OCI-LY7 (cell line): ENCODE measurements at regions not wholly inside any gene's neighbourhood (a gene's known extent, or its start where the extent isn't known, plus 50 kb on each side); places are given as distances from the start of the nearest gene placed in this dataset.
A peak's percentile ranks its signal among the peaks of the same experiment; 100 is the strongest.

ENCODE experiments used
- BruUV-seq: library from RNA; stranded (reverse); fragments of 400-500 nt; replicated peaks from 2 replicates; lab custom pipeline; 2021; lab: Mats Ljungman, UMichigan
- CTCF ChIA-PET: fragments of 300-600 bp; sonication (Branson Sonifier 250); formaldehyde crosslinking; loops from one replicate; lab custom pipeline; 2022; ENCODE audit warnings: antibody characterized with exemption; ENCODE audit not compliant: unreplicated experiment; lab: Charles Lee
- POLR2A ChIA-PET: fragments of 300-600 bp; sonication (Branson Sonifier 250); formaldehyde crosslinking; loops from one replicate; lab custom pipeline; 2022; ENCODE audit warnings: antibody characterized with exemption; lab: Charles Lee
- DNase-seq: peaks from one replicate; pipeline ENCODE4 v3.0.0-alpha.2; 2015; ENCODE audit warnings: low spot score
- H2AFZ ChIP-seq: fragments of 200-600 bp; sonication (generic), shearing (Covaris generic); 2 replicates; pipeline ENCODE4 v1.6.1; 2014; ENCODE audit warnings: mild to moderate bottlenecking, antibody characterized with exemption, low read length, moderate library complexity
- H3K27ac ChIP-seq: fragments of 200-600 bp; sonication (generic); 2 replicates; pipeline ENCODE4 v1.5.1; 2014; ENCODE audit warnings: mixed run types, low read depth, mild to moderate bottlenecking, moderate library complexity, low read length, inconsistent platforms; ENCODE audit not compliant: poor library complexity, severe bottlenecking
- H3K36me3 ChIP-seq: fragments of 200-600 bp; sonication (generic); 2 replicates; pipeline ENCODE4 v1.6.1; 2014; ENCODE audit warnings: mild to moderate bottlenecking, antibody characterized with exemption, low read length, moderate library complexity, mixed read lengths; ENCODE audit not compliant: insufficient read depth
- H3K4me1 ChIP-seq: fragments of 200-600 bp; sonication (generic); 2 replicates; pipeline ENCODE4 v1.5.1; 2014; ENCODE audit warnings: mild to moderate bottlenecking, low read length; ENCODE audit not compliant: insufficient read depth, poor library complexity, severe bottlenecking
- H3K4me2 ChIP-seq: fragments of 200-600 bp; sonication (generic); 2 replicates; pipeline ENCODE4 v1.6.1; 2014; ENCODE audit warnings: mild to moderate bottlenecking, low read length
- H3K4me3 ChIP-seq: fragments of 200-600 bp; sonication (generic); 2 replicates; pipeline ENCODE4 v1.5.1; 2014; ENCODE audit warnings: mild to moderate bottlenecking, low read depth, low read length; ENCODE audit not compliant: poor library complexity, severe bottlenecking
- H3K79me2 ChIP-seq: fragments of 200-600 bp; sonication (generic); 2 replicates; pipeline ENCODE4 v1.6.1; 2016; ENCODE audit warnings: low read depth, mild to moderate bottlenecking, low read length, moderate library complexity, mixed read lengths; ENCODE audit not compliant: insufficient read depth
- H3K9me2 ChIP-seq: fragments of 200-600 bp; sonication (generic); 2 replicates; pipeline ENCODE4 v1.6.1; 2016; ENCODE audit warnings: mild to moderate bottlenecking, low read length, mixed read lengths; ENCODE audit not compliant: insufficient read depth
- H3K9me3 ChIP-seq: fragments of 200-600 bp; sonication (generic); 2 replicates; pipeline ENCODE4 v1.6.1; 2014; ENCODE audit warnings: mild to moderate bottlenecking, mixed run types, low read length, mixed read lengths
- H4K20me1 ChIP-seq: fragments of 200-600 bp; sonication (generic); 2 replicates; pipeline ENCODE4 v1.6.1; 2014; ENCODE audit warnings: mild to moderate bottlenecking, antibody characterized with exemption, low read length, moderate library complexity, mixed read lengths; ENCODE audit not compliant: insufficient read depth
- EZH2phosphoT487 ChIP-seq: fragments of 200-600 bp; sonication (generic); IDR thresholded peaks from 2 replicates; pipeline ENCODE4 v1.6.1; 2018; ENCODE audit warnings: low read depth, borderline replicate concordance, mild to moderate bottlenecking, mixed run types, antibody characterized with exemption, low read length, moderate library complexity, mixed read lengths
- intact Hi-C: fragments of 100-400 bp; cut with micrococcal nuclease; formaldehyde crosslinking; loops from one replicate; pipeline ENCODE4 v1.10.0; 2022; ENCODE audit not compliant: unreplicated experiment
- TF ChIP-seq, protein P1 (sequence below): fragments of 200-600 bp; sonication (generic); conservative IDR thresholded peaks from 2 replicates; pipeline ENCODE4 v1.5.1; 2014; ENCODE audit warnings: mild to moderate bottlenecking, antibody characterized with exemption, low read length, moderate library complexity, mixed read lengths

DNA sequence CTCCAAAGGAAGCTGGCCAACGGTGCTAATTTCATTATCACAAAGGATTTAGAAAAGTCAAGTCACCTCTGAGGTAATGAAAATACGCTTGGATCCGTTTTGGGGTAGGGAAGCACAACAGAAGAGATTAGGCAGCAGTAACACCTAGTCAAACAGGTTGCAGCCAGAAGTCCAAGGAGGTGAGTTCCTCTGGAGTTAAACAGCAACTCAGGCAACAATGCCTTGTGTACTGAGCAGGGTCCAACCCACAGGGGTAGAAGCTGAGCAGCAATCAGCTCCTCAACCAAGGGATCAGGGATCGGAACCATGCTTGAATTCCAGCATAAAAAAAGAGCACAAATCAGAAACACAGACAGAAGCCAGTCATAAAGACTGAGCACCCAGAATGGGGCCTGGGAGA is 88.1 kb upstream of the SPRED1 start:
- H3K9me2 ChIP-seq = no peaks in the 10 kb centered on the region; the same call in 1 of the 2 replicates
- H3K36me3 ChIP-seq = no peaks in the 10 kb centered on the region
- H3K4me1 ChIP-seq = peaks cover 11% of the 10 kb centered on the region
- H3K27ac ChIP-seq = no peak overlapping the region
- no peak overlapping the region for H3K4me2 ChIP-seq
- intact Hi-C loops = no loop called here
- CTCF ChIA-PET = no interaction called here
- H3K79me2 ChIP-seq = no peaks in the 10 kb centered on the region
- no peak overlapping the region for H2AFZ ChIP-seq
- H3K4me3 ChIP-seq = no peak overlapping the region
- no peaks in the 10 kb centered on the region for H3K9me3 ChIP-seq
- BruUV-seq = no TSS peak
- POLR2A ChIA-PET = interaction anchor here (1.1 kb wide), 1 partner anchor 64 kb away, joined by 3 read pairs; no protein-coding TSS in a partner anchor
- no peak for DNase-seq
- H4K20me1 ChIP-seq = no peaks in the 10 kb centered on the region
- TF ChIP-seq EZH2phosphoT487 = no peak
- TF ChIP-seq, protein P1, sequence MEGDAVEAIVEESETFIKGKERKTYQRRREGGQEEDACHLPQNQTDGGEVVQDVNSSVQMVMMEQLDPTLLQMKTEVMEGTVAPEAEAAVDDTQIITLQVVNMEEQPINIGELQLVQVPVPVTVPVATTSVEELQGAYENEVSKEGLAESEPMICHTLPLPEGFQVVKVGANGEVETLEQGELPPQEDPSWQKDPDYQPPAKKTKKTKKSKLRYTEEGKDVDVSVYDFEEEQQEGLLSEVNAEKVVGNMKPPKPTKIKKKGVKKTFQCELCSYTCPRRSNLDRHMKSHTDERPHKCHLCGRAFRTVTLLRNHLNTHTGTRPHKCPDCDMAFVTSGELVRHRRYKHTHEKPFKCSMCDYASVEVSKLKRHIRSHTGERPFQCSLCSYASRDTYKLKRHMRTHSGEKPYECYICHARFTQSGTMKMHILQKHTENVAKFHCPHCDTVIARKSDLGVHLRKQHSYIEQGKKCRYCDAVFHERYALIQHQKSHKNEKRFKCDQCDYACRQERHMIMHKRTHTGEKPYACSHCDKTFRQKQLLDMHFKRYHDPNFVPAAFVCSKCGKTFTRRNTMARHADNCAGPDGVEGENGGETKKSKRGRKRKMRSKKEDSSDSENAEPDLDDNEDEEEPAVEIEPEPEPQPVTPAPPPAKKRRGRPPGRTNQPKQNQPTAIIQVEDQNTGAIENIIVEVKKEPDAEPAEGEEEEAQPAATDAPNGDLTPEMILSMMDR = no peak

DNA sequence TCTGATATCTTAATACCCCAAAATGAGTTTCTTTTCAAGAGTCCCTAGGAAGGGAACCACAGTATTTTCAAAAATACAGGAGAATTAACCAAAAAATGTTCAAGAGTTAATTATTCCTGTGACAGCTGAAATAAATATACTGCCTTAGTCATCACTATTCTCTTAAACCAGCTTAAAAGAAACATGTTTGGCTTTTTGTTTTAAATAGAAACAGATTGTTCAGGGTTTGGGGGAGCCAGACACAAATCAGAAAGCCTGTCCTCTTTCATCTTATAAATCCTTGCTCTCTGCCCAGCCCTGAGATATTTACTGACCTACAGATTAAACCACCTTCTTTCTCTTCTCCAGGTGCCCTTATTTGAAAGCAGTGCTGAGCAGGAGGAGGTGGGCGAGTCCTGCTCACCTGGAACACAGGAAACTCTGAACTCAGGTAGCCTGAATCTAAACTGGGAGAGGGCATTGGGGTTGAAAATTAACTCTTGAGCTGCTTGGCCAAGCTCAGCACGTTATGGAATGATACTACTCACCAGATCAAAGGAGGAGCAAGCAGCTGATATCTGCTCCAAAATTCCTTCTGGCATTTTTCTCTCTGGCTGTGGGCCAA is 84.1 kb upstream of the SPRED1 start:
- Histone ChIP-seq H2AFZ (no peak overlapping the region), H3K4me3 (no peak overlapping the region), H4K20me1 (no peaks in the 10 kb centered on the region), H3K9me2 (no peaks in the 10 kb centered on the region), H3K4me1 (peaks cover 13% of the 10 kb centered on the region), H3K79me2 (no peaks in the 10 kb centered on the region), H3K4me2 (peak overlapping the region; percentile 38; the same call in 1 of the 2 replicates), H3K36me3 (no peaks in the 10 kb centered on the region), H3K27ac (no peak overlapping the region), H3K9me3 (no peaks in the 10 kb centered on the region)
- no peak for DNase-seq
- BruUV-seq = no TSS peak
- ChIA-PET POLR2A (interaction anchor here (0.6 to 2.1 kb wide), 4 partner anchors 15 to 97 kb away, joined by 6 to 9 read pairs (median 7); no protein-coding TSS in a partner anchor), CTCF (no interaction called here)
- intact Hi-C loops = no loop called here
- no peak for TF ChIP-seq EZH2phosphoT487
- TF ChIP-seq, protein P1 = no peak

DNA sequence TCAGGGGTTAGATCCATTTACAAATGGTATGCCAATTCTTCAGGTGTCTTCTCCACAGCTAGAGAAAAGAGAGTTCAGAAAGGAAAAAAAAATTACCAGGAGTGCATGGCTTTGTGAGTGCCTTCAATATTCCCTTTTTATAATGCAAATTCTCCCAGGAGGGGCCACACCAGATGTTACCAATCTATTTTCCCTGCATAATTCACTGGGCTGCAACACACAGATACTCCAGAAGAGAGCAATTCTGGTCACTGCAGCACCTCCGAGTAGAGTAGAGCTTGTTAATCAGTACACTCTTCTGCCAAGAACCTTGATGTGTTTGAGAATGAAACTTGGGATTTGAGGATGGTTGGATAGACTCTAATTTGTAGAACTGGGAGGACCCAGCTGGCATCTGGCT is 80.7 kb upstream of the SPRED1 start:
- DNase-seq = no peak
- no peak for TF ChIP-seq EZH2phosphoT487
- TF ChIP-seq, protein P1 = no peak
- H3K79me2 ChIP-seq = no peaks in the 10 kb centered on the region
- POLR2A ChIA-PET = interaction anchor here (0.6 to 1.8 kb wide), 6 partner anchors 11 to 114 kb away, joined by 3 to 7 read pairs (median 5); no protein-coding TSS in a partner anchor
- no peaks in the 10 kb centered on the region for H3K9me2 ChIP-seq
- H3K27ac ChIP-seq = no peak overlapping the region
- H3K4me3 ChIP-seq = no peak overlapping the region
- H3K9me3 ChIP-seq = no peaks in the 10 kb centered on the region
- intact Hi-C loops = no loop called here
- H4K20me1 ChIP-seq = no peaks in the 10 kb centered on the region
- H3K4me1 ChIP-seq = peaks cover 13% of the 10 kb centered on the region
- H2AFZ ChIP-seq = no peak overlapping the region
- CTCF ChIA-PET = no interaction called here
- no peaks in the 10 kb centered on the region for H3K36me3 ChIP-seq
- BruUV-seq = no TSS peak
- no peak overlapping the region for H3K4me2 ChIP-seq
